ENCODE measurements at regions not wholly inside any gene's neighbourhood (a gene's known extent, or its start where the extent isn't known, plus 50 kb on each side); places are given as distances from the start of the nearest gene placed in this dataset.

GRCh38 chr21:39060485-39061083 is 122.7 kb downstream of the PSMG1 start:
- TF ChIP-seq CTCF (IDR thresholded peaks at IDR 0.05; ENCODE audit: control insufficient read depth, extremely low read depth, insufficient read depth), result no peak
- DNase-seq (ENCODE audit: low read depth), result no peak
- H3K4me3 ChIP-seq (ENCODE audit: low read depth, low read length), result no peak overlapping the region

GRCh38 chr21:39057121-39057520 is 126.1 kb downstream of the PSMG1 start:
- no peak for TF ChIP-seq CTCF (IDR thresholded peaks at IDR 0.05; ENCODE audit: control insufficient read depth, extremely low read depth, insufficient read depth)
- no peak overlapping the region for H3K4me3 ChIP-seq (ENCODE audit: low read depth, low read length)
- DNase-seq (ENCODE audit: low read depth), result no peak

- no peak for DNase-seq (ENCODE audit: low read depth)
- TF ChIP-seq CTCF (IDR thresholded peaks at IDR 0.05; ENCODE audit: control insufficient read depth, extremely low read depth, insufficient read depth), result no peak
- H3K4me3 ChIP-seq (ENCODE audit: low read depth, low read length), result no peak overlapping the region
Observed at GRCh38 chr21:39056636-39057035, 126.6 kb downstream of the PSMG1 start.

- no peak overlapping the region for H3K4me3 ChIP-seq (ENCODE audit: low read depth, low read length)
- no peak for TF ChIP-seq CTCF (IDR thresholded peaks at IDR 0.05; ENCODE audit: control insufficient read depth, extremely low read depth, insufficient read depth)
- DNase-seq (ENCODE audit: low read depth), result no peak
Observed at GRCh38 chr21:39055167-39055767, 128.0 kb downstream of the PSMG1 start.

- no peak for DNase-seq (ENCODE audit: low read depth)
- no peak for TF ChIP-seq CTCF (IDR thresholded peaks at IDR 0.05; ENCODE audit: control insufficient read depth, extremely low read depth, insufficient read depth)
- H3K4me3 ChIP-seq (ENCODE audit: low read depth, low read length), result no peak overlapping the region
Observed at GRCh38 chr21:39054066-39054465, 129.2 kb downstream of the PSMG1 start.

GRCh38 chr21:39053126-39053525 is 130.1 kb downstream of the PSMG1 start:
- TF ChIP-seq CTCF (IDR thresholded peaks at IDR 0.05; ENCODE audit: control insufficient read depth, extremely low read depth, insufficient read depth), result no peak
- H3K4me3 ChIP-seq (ENCODE audit: low read depth, low read length), result no peak overlapping the region
- no peak for DNase-seq (ENCODE audit: low read depth)

- no peak for TF ChIP-seq CTCF (IDR thresholded peaks at IDR 0.05; ENCODE audit: control insufficient read depth, extremely low read depth, insufficient read depth)
- no peak for DNase-seq (ENCODE audit: low read depth)
- no peak overlapping the region for H3K4me3 ChIP-seq (ENCODE audit: low read depth, low read length)
Observed at GRCh38 chr21:39052718-39053117, 130.5 kb downstream of the PSMG1 start.
